ENCODE measurements at regions not wholly inside any gene's neighbourhood (a gene's known extent, or its start where the extent isn't known, plus 50 kb on each side); places are given as distances from the start of the nearest gene placed in this dataset.

DNA sequence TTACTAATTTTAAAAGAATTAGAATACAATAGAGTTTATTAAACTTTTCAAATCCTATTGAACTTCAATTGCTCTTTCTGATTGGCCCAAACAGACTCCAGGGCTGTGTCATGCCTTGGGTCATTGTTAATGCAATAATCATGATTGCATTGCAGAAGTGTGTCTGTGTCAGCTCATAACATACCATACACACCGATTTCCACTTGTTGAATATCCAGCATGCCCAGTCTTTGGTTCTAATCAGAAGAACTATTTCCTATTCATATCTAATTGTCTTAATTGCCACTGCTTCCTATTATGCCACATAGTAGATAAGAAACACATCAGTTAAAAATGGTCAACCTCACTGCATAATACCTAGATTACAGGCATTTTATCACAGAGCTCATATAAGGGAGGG lies 106.1 kb upstream of the JAG1 start:
- TF ChIP-seq RARB (CRISPR knock-in tag; IDR thresholded peaks at IDR 0.05): no peak
- no peak for TF ChIP-seq ZFP30 (CRISPR knock-in tag; IDR thresholded peaks at IDR 0.05)
